HTR-8/SVneo (cell line): ENCODE measurements at regions not wholly inside any gene's neighbourhood (a gene's known extent, or its start where the extent isn't known, plus 50 kb on each side); places are given as distances from the start of the nearest gene placed in this dataset.
"Not testable (repeated sequence)": the region's sequence is repeated elsewhere in the genome, so short reads cannot be mapped to it uniquely, and the experiment has no call there.

ENCODE experiments used
- DNase-seq: peaks from one replicate; pipeline ENCODE4 v3.0.0; 2011; ENCODE audit warnings: low spot score, mixed read lengths; ENCODE audit not compliant: insufficient read length
- FAIRE-seq: peaks from 2 replicates; lab custom pipeline; 2011; peaks lifted over from hg19 to GRCh38; lab: Jason Lieb, UNC

DNA sequence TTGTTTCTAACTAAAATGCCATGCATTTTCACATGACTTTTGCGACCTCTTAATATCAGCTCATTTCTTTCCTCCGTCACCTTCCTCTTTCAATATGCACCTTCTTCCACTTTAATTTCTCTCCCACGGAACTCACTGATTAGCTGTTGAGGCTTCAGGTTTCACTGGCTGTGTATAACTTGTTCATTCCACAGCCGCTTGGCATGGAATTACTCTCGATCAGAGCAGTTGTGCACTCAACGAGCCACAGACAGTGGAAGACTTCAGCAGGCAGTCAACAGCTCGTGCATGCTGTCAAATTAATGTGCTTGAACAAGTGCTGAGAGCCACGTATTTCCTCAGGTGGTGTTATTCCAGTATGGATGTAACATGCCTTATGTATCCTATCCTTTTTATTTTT lies 491.2 kb upstream of the DDX18 start:
- FAIRE-seq (no peak), DNase-seq (no peak)

DNA sequence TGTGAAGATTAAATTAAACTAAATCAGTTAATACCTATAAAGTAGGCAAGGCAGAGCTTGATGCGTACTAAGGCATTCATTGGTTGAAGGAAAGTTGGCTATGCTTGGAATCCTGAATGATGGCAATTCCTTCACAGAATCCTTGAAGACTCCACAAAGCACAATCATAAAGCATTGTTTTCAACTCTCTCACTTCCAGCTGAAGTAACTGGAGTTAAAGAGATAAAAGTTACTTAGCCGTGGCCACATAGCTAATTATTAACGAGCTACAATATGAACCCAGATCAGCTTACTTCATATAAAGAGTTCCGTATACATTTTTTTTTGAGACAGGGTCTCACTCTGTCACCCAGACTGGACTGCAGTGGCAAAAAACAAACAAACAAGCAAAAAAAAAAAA lies 483.9 kb upstream of the DDX18 start:
- FAIRE-seq (no peak), DNase-seq (no peak)

DNA sequence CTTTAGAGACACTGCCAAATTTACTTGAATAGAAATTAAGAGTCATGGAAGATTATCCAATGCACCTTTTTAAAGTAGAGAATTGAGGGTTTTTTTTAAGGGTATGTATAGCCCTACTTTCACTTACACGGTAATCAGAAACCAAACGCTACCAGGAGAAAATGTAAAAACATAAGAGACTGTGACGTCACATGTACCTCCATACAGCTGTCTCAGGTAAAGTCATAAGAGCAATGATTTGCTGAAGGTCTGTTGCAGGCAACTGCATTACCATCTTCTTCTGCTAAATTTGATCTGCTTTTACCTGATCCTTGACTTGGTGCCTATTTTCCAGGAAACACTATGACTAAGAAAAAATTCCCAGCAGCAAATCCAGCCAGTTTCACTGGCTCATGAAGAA lies 478.5 kb upstream of the DDX18 start:
- FAIRE-seq = no peak
- DNase-seq = no peak

DNA sequence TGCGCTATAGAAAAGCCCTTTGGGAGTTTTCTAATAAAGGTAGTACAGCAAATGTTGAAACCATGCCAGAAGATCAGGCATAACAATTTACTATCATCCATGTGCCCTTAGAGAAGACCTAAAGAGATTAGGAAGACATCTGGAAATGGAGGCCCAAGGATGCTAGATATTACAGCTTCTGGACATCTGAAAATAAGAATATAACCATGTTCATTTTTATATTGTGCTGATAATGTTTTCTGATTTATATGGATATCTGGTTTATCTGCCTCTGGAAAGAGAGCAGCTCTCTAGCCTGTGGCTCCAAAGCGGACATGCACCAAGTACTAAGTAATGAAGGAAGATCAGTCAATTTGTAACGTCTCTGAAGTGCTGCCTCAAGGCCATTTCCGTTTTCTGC lies 478.0 kb upstream of the DDX18 start:
- DNase-seq (no peak), FAIRE-seq (no peak)

DNA sequence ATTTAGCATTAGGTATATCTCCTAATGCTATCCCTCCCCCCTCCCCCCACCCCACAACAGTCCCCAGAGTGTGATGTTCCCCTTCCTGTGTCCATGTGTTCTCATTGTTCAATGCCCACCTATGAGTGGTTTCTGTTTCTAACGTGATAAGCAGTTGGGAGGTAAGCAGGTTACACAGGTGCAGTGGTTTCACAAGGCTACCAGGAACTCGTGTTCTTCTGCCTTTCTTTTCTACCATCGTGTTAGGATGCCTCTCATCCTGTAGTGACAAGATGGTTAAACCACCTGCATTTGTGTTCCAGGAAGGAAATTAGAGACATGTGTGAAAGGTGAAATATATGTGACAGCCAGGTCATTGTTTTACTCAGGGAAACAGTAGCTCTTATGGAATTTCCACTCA lies 476.5 kb upstream of the DDX18 start:
- not testable (repeated sequence) for DNase-seq, FAIRE-seq

DNA sequence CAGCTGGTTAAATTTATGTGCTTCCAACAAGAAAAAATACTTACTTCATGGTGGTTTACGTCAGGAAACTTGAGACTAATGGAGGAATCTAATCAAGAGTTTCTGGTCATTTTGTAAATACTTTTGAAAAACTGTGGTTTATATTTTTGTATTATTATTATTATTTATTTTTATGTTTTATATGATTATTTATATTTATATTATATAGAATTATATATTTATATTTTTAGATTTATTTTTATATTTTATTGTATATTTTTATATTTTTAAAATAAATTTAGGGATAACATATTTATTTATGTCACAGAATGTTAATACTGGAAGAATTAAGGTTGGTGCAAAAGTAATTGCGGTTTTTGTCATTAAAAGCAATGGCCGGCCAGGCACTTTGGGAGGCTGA lies 474.5 kb upstream of the DDX18 start:
- DNase-seq (no peak), FAIRE-seq (no peak)

DNA sequence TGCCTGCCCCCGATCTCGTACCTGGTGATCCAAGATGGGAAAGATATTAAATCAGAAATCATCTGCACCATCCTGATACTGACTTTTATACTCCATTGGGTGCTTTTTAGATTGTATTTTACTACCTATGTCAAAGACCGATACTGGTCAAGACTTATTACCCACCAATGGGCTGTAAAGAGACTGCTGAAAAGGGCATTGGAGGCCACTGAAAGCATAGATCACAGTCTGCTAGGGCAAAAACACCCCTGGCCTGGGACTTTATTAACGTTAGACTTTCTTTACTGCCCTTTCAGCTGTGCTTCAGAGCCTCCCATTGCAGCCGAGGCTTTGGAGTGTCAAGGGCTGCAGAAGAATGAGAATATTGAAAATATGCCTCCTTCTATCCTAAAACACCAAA lies 472.8 kb upstream of the DDX18 start:
- FAIRE-seq = no peak

DNA sequence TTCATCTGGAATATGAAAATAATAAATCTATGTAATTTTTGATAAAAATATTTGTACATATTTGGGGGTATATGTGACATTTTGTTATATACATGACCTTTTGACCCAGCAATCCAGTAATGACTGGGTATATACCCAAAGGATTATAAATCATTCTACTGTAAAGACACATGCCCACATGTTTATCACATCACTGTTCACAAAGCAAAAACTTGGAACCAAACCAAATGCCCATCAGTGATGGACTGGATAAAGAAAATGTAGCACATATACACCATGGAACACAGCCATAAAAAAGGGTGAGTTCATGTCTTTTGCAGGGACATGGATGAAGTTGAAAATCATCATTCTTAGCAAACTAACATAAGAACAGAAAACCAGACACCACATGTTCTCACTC lies 472.1 kb upstream of the DDX18 start:
- no peak for DNase-seq
- no peak for FAIRE-seq

More for the DNA sequence above, 472.8 kb upstream of the DDX18 start:
- no peak for DNase-seq

DNA sequence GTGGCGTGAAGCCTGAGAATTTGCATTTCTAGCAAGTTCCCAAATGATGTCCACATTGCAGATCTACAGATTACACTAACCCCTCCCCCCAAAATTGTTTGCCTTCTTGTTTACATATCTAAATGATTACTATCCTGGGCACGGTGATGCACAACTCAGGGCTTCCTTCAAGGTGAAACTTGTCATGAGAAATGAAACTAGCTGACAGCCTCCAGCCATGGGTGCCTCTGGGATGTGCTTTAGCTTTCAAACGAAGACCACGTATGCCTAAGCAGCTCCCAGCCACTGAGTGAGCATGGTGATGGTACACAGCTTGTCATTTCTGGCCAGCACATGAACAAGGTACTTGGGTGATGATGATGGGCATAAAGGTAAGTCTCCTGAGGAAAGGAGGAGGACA lies 464.8 kb upstream of the DDX18 start:
- FAIRE-seq (no peak), DNase-seq (no peak)

DNA sequence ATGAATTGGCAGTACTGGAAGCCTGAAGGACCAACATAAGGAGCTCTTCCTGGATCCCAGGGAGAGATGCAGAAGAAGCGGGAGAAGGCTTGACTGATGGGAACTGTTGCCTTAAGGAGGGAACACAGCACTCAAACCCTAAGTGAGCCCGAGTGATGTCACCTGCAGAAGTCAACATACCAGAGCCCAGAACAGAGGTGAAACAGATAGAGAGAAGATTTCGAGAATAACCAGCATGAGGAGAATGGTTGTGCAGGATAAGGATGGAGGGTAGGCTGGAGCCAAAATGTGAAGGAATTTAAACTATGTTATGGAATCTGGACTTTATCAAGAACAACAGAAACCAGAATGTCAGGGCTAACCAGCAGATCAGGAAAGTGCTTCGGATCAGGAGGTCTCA lies 463.1 kb upstream of the DDX18 start:
- DNase-seq = no peak
- no peak for FAIRE-seq

DNA sequence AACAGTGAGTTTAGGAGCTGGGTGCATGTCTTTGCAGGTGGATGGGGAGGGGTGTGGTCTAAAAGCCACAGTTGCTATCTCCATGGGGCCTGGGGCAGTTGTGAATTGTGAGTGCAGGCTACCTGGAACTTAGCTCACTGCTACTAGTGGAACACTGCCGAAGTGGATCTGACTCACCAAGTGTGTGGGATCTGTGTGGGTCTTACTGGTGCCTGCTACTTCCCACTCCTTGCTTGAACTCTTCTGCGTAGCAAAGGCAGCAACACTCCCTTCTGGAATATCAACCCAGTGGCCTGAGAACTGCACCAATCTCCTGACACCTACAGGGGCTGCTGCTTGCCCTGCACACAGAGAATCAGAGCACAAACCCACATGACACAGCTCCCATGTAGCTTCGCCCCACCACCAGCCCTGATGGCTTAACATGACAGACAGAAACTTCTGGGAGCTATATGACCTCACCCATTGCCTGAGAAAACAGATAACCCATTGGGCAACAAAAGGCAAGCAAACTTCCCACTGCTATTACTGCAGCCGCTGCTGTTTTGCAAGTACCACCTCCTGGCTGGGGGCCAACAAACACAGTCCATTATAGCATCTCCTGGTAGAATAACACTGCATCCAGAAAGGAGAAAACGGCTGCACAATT lies 455.1 kb upstream of the DDX18 start:
- FAIRE-seq = no peak
- no peak for DNase-seq

DNA sequence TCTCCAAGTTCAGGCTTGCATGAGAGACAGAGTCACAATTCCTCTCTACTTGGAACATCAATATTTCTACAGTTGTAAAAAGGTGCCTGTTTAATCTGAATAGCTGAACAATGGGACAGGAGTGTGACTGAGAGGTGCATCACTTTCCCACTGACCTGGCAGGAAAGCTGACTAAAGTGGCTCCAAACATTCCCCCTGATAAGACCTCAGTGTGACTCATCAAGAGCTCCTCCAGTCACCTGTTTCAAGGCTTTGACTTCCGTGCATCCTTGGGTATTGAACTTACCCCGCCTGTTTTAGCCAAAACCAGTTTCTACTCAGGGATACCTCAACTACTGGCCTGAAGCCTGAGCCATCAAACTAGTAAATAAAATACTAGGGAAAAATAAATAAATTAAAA lies 453.9 kb upstream of the DDX18 start:
- FAIRE-seq (no peak), DNase-seq (no peak)

DNA sequence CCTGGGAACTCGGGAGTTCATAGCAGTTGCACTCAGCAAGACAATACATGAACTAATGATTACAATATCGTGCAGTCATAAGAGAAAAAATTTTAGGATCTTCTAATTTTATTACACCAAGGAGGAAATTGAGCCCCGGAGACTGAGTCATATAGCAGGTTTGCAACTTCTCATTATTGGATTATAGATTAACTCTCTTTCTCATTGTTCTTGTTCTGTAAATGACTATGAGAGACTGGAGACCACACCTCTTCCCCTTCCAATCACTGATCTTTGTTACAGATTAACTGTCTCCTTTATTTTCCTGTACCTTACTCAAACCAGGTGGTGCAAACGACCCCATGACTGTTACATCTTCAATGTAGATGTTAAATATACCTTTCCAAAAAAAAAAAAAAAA lies 435.8 kb upstream of the DDX18 start:
- FAIRE-seq = no peak
- no peak for DNase-seq

DNA sequence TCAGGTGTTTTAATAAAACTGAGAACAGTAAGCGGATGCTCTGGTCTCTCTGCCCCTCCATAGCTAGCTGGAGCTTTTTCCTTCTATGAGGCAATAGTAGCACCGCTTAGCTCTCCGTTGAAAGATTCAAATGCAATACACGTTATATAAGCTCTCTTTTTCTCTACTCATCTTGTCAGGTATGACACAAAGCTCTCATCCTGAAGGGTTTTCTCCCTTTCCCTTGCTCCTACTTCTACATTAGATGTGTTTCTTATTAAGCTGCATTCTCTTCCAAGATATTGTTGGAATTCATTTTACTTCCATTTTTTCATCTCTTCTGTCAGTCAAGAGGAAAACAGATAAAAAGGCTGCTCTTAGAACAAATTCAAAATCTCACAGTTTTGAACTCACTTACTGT lies 434.6 kb upstream of the DDX18 start:
- no peak for FAIRE-seq
- DNase-seq = no peak

DNA sequence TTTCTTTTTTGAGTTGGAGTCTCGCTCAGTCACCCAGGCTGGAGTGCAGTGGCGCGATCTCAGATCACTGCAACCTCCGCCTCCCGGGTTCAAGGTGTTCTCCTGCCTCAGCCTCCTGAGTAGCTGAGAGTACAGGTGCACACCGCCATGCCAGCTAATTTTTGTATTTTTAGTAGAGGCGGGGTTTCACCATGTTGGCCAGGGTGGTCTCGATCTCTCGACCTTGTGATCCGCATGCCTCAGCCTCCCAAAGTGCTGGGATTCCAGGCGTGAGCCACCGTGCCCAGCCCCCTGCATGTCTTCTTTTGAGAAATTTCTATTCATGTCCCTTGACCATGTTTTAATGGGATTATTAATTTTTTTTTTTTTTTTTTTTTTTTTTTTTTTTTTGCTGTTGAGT lies 430.5 kb upstream of the DDX18 start:
- not testable (repeated sequence) for FAIRE-seq

DNA sequence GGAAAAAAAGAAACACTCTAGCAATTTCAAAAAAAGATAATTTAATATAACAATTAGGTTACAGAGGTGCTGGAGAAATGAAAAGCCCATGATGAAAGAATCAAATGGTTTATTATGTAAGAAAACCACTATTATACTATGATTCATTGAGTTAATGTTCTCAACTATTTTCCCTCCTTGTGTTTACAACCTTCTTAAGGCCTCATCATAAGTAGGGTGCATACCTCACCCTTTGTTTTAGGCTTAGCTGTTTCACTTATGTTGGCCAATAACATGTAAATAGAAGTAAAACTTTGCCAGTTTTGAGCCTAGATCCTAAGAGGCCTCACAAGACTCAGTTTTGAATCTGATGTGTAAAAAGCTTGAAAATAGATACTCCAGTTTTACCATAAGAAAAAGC lies 418.3 kb upstream of the DDX18 start:
- FAIRE-seq = no peak
- no peak for DNase-seq

More for the DNA sequence above, 430.5 kb upstream of the DDX18 start:
- DNase-seq = not testable (repeated sequence)

DNA sequence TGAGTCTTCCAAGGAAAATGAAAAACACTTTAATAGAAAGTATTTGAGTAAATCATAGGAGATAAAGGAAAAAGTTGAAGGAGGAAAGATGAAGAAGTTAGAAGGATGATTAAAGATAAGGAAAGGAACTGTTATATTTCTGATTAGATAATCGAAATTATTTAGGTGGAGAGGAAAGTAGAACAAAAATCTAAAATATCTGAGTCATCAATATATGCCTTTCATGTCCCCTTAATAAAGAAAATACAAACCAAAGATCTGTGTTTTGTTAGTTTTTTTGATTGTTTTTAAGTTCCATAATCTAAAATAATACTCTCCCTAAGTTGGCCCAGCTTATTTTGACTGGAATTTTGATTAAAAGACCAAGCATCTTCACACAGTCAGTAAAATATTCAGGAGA lies 412.9 kb upstream of the DDX18 start:
- FAIRE-seq (no peak), DNase-seq (no peak)

DNA sequence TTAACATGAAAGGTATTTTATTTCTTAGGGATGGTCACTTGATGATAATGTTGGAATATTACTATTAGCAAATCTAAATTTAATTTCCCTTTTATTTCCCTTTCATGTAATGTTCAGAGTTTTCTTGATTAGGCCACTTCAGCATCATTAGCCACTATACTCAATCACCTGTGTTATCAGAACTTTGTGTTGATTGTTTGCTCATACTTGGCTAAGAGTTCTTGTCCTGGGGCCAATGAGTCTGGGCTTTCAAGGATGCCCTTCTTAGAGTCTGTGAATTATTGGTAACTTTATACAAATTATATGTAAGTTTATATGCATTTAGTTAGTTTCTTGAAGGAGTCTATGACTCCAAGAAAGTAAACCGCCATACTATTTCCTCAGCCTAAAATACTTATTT lies 408.0 kb upstream of the DDX18 start:
- no peak for DNase-seq
- no peak for FAIRE-seq

DNA sequence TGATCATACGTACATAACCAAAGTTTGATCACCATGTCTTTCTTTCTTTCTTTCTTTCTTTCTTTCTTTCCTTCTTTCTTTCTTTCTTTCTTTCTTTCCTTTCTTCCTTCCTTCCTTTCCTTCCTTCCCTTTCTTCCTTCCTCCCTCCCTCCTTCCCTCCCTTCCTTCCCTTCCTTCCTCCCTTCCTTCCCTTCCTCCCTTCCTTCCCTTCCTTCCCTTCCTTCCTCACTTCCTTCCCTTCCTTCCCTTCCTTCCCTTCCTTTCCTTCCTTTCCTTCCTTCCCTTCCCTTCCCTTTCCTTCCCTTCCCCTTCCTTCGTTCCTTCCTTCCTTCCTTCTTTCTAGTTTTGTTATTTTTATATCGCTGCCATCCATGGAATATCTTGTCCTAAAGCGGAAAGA lies 406.7 kb upstream of the DDX18 start:
- FAIRE-seq = no peak
- no peak for DNase-seq

DNA sequence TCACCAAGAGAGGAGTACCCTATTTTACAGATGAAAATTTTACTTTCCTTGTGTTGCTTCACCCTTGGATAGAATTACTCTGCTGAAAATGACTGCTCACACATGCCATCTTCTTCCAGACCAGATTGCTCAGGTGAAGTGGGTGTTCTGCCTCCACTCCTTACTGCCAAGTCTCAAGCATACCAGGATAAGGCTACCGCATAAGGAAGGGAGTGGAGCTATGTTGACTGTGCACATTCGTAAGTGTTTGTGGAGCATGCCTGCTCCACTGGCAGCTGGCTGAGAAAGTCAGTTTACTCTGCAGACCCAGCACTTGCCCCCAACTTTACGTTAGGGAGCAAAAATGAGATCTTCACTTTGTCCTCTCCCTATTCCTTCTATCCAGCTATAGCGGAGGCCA lies 405.0 kb upstream of the DDX18 start:
- no peak for DNase-seq
- no peak for FAIRE-seq

DNA sequence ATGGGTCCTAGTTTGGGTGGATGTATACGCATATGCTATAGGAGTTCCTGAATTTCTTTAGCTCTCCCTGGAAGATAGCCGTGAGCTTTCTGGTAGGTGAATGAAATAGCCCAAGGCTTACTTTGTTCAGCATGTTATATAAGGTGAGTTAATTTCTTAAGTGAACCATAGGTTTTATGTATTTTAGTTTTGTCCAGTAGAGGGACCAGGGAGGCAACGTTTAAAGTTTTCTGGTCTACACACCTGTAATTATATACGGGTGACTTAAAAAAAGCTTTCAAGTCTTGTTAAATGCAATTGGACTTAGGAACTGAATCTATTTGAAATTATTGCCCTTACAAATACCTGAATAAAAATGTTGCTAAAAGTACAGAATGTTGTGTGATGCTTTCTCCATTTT lies 402.5 kb upstream of the DDX18 start:
- FAIRE-seq = no peak
- no peak for DNase-seq

DNA sequence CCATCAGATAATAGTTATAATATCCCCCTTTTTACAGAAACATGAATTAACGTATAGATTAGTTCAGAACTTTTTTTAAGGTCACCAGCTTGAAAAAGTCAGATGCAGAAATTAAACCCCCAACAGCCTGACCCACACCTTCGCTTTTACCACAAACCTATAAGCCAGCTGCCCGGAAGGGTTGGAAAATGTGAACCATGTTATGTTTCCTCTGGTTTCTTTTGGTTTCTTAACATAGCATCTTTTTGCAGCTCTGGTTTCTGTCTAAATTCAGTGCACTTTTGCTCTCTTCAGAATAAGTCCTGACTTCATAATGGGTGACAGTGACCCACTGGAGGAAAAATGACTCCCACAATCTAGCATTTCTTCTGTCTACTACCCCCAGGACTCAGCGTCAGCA lies 381.7 kb upstream of the DDX18 start:
- DNase-seq (no peak), FAIRE-seq (no peak)

DNA sequence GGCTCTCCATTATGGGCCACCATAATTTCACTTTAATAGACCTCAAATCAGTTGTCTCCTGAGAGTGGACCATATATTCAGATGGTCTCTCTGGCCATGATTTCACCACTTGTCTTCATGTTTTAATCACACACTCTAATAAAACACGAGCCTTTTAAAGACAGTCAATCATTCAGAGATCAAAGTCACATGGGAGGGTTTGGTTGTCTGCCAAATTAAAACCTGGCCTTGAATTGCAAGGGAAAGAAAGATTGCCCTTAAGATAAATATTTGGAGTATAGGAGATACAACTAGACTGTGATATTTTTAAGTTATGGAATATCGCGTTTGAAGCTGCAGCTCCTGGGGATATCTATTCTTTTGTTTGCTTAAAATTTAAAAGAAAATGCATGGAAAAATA lies 377.8 kb upstream of the DDX18 start:
- DNase-seq (no peak), FAIRE-seq (no peak)
